PC-3 (cell line): ENCODE measurements at regions not wholly inside any gene's neighbourhood (a gene's known extent, or its start where the extent isn't known, plus 50 kb on each side); places are given as distances from the start of the nearest gene placed in this dataset.

ENCODE experiments used
- ATAC-seq: fragments of 200-7000 bp; cut with Tn5 transposase; 2 replicates; pipeline ENCODE4 v1.9.1; 2020; ENCODE audit warnings: mild to moderate bottlenecking, moderate library complexity
- BruUV-seq: library from RNA; stranded (reverse); fragments of 400-500 nt; replicated peaks from 2 replicates; lab custom pipeline; 2021; lab: Mats Ljungman, UMichigan
- CTCF ChIA-PET: fragments of 300-600 bp; sonication (Branson Sonifier 250); formaldehyde crosslinking; loops from one replicate; lab custom pipeline; 2022; ENCODE audit warnings: antibody characterized with exemption; lab: Charles Lee
- POLR2A ChIA-PET: fragments of 300-600 bp; sonication (Branson Sonifier 250); formaldehyde crosslinking; loops from one replicate; lab custom pipeline; 2022; ENCODE audit warnings: antibody characterized with exemption; ENCODE audit not compliant: unreplicated experiment; lab: Charles Lee
- DNase-seq: peaks from one replicate; pipeline ENCODE4 v3.0.0-alpha.2; 2015
- H2AFZ ChIP-seq: fragments of 300-600 bp; sonication (generic); 2 replicates; pipeline ENCODE4 v1.6.0; 2016; ENCODE audit warnings: antibody characterized with exemption, low read length
- H3F3A ChIP-seq: fragments of 300-600 bp; sonication (generic); one replicate; pipeline ENCODE4 v1.6.0; 2017; ENCODE audit warnings: antibody characterized with exemption, low read length, control low read depth, mild to moderate bottlenecking; ENCODE audit not compliant: unreplicated experiment
- H3K27ac ChIP-seq: fragments of 300-600 bp; sonication (generic); 2 replicates; pipeline ENCODE4 v1.5.1; 2016; ENCODE audit warnings: mild to moderate bottlenecking, low read length
- H3K27me3 ChIP-seq: fragments of 300-600 bp; sonication (generic); 2 replicates; pipeline ENCODE4 v1.6.1; 2016; ENCODE audit warnings: low read length, mixed read lengths
- H3K36me3 ChIP-seq: fragments of 300-600 bp; sonication (generic); 2 replicates; pipeline ENCODE4 v1.6.1; 2016; ENCODE audit warnings: low read depth, mixed run types, low read length, mixed read lengths
- H3K4me1 ChIP-seq: fragments of 300-600 bp; sonication (generic); 2 replicates; pipeline ENCODE4 v1.5.1; 2016; ENCODE audit warnings: low read length; ENCODE audit not compliant: insufficient read depth
- H3K4me2 ChIP-seq: fragments of 300-600 bp; sonication (generic); 2 replicates; pipeline ENCODE4 v1.6.0; 2016; ENCODE audit warnings: low read length
- H3K4me3 ChIP-seq: fragments of 300-600 bp; sonication (generic); 2 replicates; pipeline ENCODE4 v1.5.1; 2016; ENCODE audit warnings: mild to moderate bottlenecking, low read length, mixed read lengths
- H3K79me2 ChIP-seq: fragments of 300-600 bp; sonication (generic); 2 replicates; pipeline ENCODE4 v1.6.1; 2017; ENCODE audit warnings: low read length, mixed read lengths
- H3K9ac ChIP-seq: fragments of 300-600 bp; sonication (generic); 2 replicates; pipeline ENCODE4 v1.6.0; 2016; ENCODE audit warnings: mild to moderate bottlenecking, low read length
- H3K9me2 ChIP-seq: fragments of 300-600 bp; sonication (generic); replicated peaks from 2 replicates; pipeline ENCODE4 v1.6.1; 2016; ENCODE audit warnings: mixed run types, low read length, mixed read lengths
- H3K9me3 ChIP-seq: fragments of 300-600 bp; sonication (generic); 2 replicates; pipeline ENCODE4 v1.6.1; 2016; ENCODE audit warnings: low read length, mixed read lengths
- H4K20me1 ChIP-seq: fragments of 300-600 bp; sonication (generic); 2 replicates; pipeline ENCODE4 v1.6.1; 2016; ENCODE audit warnings: low read length, mixed read lengths
- CTCF ChIP-seq: fragments of 300-600 bp; sonication (generic); conservative IDR thresholded peaks from 2 replicates; pipeline ENCODE4 v1.5.1; 2017; ENCODE audit warnings: antibody characterized with exemption, low read depth, mild to moderate bottlenecking, low read length
- EZH2 ChIP-seq: fragments of 300-600 bp; sonication (generic); IDR thresholded peaks from one replicate; pipeline ENCODE4 v1.6.1; 2017; ENCODE audit warnings: antibody characterized with exemption, mild to moderate bottlenecking, low read length; ENCODE audit not compliant: unreplicated experiment
- EZH2phosphoT487 ChIP-seq: fragments of 300-600 bp; sonication (generic); IDR thresholded peaks from 2 replicates; pipeline ENCODE4 v1.6.1; 2018; ENCODE audit warnings: mild to moderate bottlenecking, antibody characterized with exemption, low read length, borderline replicate concordance
- intact Hi-C: fragments of 100-400 bp; cut with micrococcal nuclease; formaldehyde crosslinking; loops from 2 replicates; pipeline ENCODE4 v1.9.0; 2023

- ChIA-PET CTCF (no interaction called here), POLR2A (no interaction called here)
- H4K20me1 ChIP-seq = no peaks in the 10 kb centered on the region
- BruUV-seq = no TSS peak
- ATAC-seq (no peak), DNase-seq (no peak)
- intact Hi-C loops = no loop called here
- no peaks in the 10 kb centered on the region for H3K27me3 ChIP-seq
- no peak overlapping the region for H3K27ac ChIP-seq
- no peak overlapping the region for H3K4me2 ChIP-seq
- H3K9me2 ChIP-seq = no peaks in the 10 kb centered on the region
- no peak overlapping the region for H3K9ac ChIP-seq
- no peak overlapping the region for H2AFZ ChIP-seq
- no peaks in the 10 kb centered on the region for H3F3A ChIP-seq
- no peaks in the 10 kb centered on the region for H3K9me3 ChIP-seq
- no peak overlapping the region for H3K4me3 ChIP-seq
- H3K4me1 ChIP-seq = no peaks in the 10 kb centered on the region
- TF ChIP-seq EZH2phosphoT487 (no peak), EZH2 (no peak), CTCF (no peak)
- H3K36me3 ChIP-seq = no peaks in the 10 kb centered on the region
- no peaks in the 10 kb centered on the region for H3K79me2 ChIP-seq
These were observed 223.6 kb upstream of the JUN start for GRCh38 chr1:59007429-59007819.

GRCh38 chr1:59007820-59008598, 224.2 kb upstream of the JUN start:
- intact Hi-C loops = no loop called here
- POLR2A ChIA-PET = interaction anchor here (0.6 kb wide), 1 partner anchor 193 kb away, joined by 3 read pairs; no protein-coding TSS in a partner anchor
- H2AFZ ChIP-seq = 0 out of 2 replicates have a peak overlapping the region, but pooled peaks have one; percentile 17
- H3K9me2 ChIP-seq = no peaks in the 10 kb centered on the region
- H3K4me3 ChIP-seq = no peak overlapping the region
- H3K9ac ChIP-seq = no peak overlapping the region
- BruUV-seq = no TSS peak
- TF ChIP-seq EZH2 (no peak), CTCF (no peak), EZH2phosphoT487 (no peak)
- no peaks in the 10 kb centered on the region for H3K27me3 ChIP-seq
- ATAC-seq (no peak), DNase-seq (no peak)
- H3K79me2 ChIP-seq = no peaks in the 10 kb centered on the region
- H3K27ac ChIP-seq = no peak overlapping the region
- no peaks in the 10 kb centered on the region for H3K36me3 ChIP-seq
- CTCF ChIA-PET = no interaction called here
- H3K9me3 ChIP-seq = no peaks in the 10 kb centered on the region
- H3K4me1 ChIP-seq = no peaks in the 10 kb centered on the region
- H3F3A ChIP-seq = no peaks in the 10 kb centered on the region
- H4K20me1 ChIP-seq = no peaks in the 10 kb centered on the region
- H3K4me2 ChIP-seq = no peak overlapping the region
